Embryonic facial prominence (tissue), 1 donor: ENCODE measurements at regions not wholly inside any gene's neighbourhood (a gene's known extent, or its start where the extent isn't known, plus 50 kb on each side); places are given as distances from the start of the nearest gene placed in this dataset.
A peak's percentile ranks its signal among the peaks of the same experiment; 100 is the strongest.

ENCODE experiments used
- DNase-seq: peaks from one replicate; pipeline ENCODE4 v3.0.0-alpha.2; 2016; ENCODE audit errors: extremely low spot score

- no peak for DNase-seq
These were observed 220.0 kb downstream of the PCDH18 start for GRCh38 chr4:137312257-137312656.

- peak; percentile 60 for DNase-seq
These were observed 221.5 kb downstream of the PCDH18 start for GRCh38 chr4:137310593-137311490.

DNA sequence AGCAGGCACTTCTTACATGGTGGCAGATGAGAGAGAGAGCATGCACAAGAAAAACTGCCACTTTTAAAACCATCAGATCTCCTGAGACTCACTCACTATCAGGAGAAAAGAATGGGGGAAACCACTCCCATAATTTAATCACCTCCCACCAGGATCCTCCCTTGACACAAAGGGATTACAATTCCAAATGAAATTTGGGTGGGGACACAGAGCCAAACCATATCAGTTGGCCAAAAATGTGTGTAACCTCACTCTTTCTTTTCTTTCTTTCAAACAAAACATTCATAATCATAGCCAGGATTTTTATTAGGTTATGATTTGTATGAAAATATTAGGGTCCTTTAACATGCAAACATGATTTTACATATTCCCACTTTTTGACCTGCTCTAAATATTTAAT lies 222.1 kb downstream of the PCDH18 start:
- no peak for DNase-seq

DNA sequence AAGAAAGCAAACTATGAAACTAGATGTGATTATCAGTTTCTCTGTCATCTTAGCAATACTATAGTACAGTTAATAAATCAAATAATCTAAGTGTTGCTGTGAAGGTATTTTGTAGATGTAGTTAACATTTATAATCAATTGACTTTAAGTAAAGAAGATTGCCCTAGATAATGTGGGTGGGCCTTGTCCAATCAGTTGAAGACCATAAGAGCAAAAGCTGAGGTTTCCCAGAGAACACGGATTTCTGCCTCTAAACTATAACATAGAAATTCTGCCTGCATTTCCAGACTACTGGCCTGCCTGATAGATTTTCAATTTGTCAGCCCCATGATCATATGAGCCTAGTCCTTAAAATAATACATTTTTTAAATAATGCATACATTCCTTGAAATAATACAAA lies 222.9 kb downstream of the PCDH18 start:
- no peak for DNase-seq

DNA sequence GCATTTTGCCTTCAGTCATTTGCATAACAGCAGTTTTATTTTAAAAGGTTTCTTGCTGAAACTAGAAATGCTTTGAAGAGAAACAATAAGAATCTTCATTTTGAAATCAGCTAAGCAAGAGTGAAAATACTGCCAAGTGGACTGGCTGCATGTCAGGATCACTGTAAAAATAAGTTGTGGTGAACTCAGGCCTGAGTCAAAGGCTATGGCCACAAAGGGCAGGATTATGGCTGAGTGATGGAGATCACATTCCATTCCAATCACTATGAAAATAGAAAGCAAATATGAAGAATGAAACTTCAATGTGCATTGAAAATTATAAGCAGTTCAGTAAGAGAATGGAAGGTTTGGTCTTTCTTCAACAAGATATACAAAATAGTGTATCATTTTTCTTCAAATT lies 224.5 kb downstream of the PCDH18 start:
- no peak for DNase-seq

- DNase-seq: no peak
These were observed 231.5 kb downstream of the PCDH18 start for GRCh38 chr4:137300776-137301175.

DNA sequence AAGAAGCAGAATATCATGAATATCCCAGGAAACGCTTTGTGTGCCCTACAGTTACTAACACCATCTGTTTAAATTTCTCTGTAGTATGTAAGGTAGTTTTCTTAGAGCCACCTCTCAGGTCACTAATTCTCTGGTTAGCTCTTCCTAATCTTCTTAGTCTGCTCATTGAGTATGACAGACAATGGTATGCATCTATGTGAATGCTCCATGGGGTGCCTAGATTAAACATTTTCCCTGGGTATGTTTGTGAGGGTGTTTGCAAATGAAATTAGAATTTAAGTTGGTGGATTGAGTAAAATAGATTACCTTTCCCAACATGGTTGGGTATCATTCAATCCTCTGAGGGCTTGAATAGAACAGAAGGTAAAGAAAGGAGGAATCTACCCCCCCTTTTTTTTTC lies 233.0 kb downstream of the PCDH18 start:
- no peak for DNase-seq

DNA sequence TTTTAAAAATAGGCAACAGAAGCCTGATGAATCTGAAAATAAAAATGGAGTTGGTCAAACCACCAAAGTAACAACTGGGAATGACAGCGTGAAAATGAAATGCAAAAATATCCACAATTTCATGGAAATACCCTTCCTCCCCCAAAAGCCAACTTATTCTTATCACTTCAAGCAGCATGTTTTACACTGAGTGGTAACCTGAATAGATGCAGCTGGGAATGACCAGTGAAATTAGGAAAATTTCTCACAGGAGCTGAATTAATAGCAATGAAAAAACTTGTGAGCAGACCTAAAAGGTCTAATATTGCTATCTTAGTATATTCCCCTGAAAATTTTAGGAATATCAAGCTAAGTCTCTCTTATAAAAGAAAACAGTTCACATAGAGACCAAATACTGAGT lies 239.0 kb downstream of the PCDH18 start:
- DNase-seq: no peak

- DNase-seq: peak; percentile 17
These were observed 248.6 kb downstream of the PCDH18 start for GRCh38 chr4:137283737-137284136.

- no peak for DNase-seq
These were observed 253.9 kb downstream of the PCDH18 start for GRCh38 chr4:137278431-137278830.

- DNase-seq: no peak
These were observed 257.9 kb downstream of the PCDH18 start for GRCh38 chr4:137274404-137274803.

DNA sequence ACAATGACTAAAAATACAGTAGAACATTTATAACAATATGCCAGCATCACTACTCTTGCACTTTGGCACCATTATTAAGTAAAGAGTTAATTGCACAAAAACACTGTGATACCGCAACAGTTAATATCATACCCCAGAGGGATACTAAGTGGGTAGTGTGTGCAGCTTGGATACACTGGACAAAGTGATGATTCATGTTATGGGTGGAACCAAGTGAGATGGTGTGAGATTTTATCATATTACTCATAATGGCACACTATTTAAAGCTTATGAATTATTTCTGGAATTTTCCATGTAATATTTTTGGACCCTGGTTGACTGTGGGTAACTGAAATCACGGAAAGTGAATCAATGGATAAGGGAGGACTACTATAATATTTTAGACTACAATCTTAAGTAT lies 265.3 kb downstream of the PCDH18 start:
- no peak for DNase-seq

DNA sequence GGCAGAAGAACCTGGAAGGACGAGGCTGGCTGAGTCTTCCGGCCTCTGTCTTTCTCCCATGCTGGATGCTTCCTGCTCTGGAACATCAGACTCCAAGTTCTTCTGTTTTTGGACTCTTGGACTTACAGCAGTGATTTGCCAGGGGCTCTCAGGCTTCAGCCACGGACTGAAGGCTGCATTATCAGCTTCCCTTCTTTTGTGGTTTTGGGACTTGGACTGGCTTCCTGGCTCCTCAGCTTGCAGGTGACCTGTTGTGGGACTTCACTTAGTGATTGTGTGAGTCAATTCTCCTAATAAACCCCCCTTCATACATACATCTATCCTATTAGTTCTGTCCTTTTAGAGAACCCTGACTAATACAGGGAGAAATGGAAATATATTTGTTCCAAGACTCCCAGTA lies 265.8 kb downstream of the PCDH18 start:
- DNase-seq: no peak

- no peak for DNase-seq
These were observed 269.1 kb downstream of the PCDH18 start for GRCh38 chr4:137263206-137263605.

- DNase-seq: no peak
These were observed 278.3 kb downstream of the PCDH18 start for GRCh38 chr4:137253949-137254348.

- DNase-seq: no peak
These were observed 283.2 kb downstream of the PCDH18 start for GRCh38 chr4:137249112-137249511.

- no peak for DNase-seq
These were observed 293.7 kb downstream of the PCDH18 start for GRCh38 chr4:137238456-137239162.

GRCh38 chr4:137226900-137227299 lies 305.4 kb downstream of the PCDH18 start:
- DNase-seq: no peak

DNA sequence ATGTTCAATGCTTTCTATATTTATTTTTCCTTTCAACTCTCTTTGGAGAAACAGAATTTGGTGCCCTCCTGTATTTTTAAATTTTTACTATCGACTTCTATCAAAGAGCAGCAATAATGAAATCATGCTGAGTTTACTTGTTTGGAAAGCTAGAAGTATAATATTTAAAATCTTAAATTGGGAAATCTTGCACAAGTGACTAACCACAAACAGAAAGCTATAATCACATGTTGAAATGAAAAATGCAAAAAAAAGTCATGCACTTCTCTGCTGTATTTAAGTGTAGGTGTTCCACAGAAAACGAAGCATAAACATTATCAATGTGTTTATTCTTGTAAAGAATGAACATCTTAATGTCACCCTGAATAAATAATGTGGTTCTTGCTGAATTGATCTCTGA lies 306.1 kb downstream of the PCDH18 start:
- no peak for DNase-seq

DNA sequence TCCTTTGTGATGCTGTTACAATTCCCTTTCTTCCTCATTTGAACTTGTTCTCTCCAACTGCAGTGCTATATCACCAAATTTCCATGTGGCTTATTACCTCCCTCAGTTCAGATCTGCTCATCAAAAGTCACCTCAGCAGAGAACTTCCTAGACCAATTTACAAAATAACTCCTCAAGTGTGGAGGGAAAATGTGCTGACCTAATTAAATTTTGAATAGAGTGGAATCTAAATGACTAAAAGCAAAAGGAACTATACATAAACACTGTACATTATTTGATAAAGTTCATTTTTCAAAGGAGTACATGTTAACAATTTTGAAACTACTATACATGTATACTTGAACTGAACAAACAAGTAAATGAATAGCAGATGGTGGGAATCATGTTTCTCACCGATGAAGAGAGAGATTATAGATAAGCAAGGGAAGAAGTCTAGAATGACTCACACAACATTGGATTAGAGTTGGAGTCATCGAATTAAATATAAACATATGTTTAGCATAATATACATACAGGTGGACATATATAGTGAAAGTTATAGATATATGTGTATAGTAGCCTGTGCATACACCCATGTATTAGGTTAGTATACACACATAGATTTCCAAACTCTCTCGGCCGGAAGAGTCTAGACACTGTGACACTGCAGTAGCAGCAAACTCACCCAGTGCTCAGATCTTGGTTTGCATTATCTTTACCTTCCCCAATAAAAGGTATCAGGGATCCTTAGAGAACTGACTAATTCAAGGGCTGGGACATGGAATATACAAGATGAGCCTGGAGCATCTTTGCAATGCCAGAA lies 318.7 kb downstream of the PCDH18 start:
- no peak for DNase-seq

GRCh38 chr4:137212601-137213000 lies 319.7 kb downstream of the PCDH18 start:
- DNase-seq: no peak

DNA sequence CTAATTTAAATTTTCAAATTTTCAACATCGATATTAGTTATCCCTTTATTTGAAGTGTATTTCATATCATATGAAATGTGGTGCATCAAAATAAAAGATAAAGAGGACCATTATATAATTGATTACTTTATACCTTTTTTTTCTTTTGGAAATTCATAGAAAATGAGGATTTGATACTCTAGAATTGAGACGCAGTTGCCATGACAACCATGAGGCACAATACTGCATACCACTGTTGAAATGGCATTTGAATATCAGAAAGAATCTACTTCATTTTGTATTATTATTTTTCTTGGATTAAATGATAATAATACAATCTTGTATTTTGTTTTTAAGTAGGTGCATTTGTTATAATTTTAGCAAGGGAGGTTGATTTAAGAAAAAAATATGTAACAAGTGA lies 323.1 kb downstream of the PCDH18 start:
- DNase-seq: no peak
